T47D (cell line): ENCODE measurements at regions not wholly inside any gene's neighbourhood (a gene's known extent, or its start where the extent isn't known, plus 50 kb on each side); places are given as distances from the start of the nearest gene placed in this dataset.
"Not testable (repeated sequence)": the region's sequence is repeated elsewhere in the genome, so short reads cannot be mapped to it uniquely, and the experiment has no call there.

Source experiments
- DNase-seq, 2 experiments: peaks; one replicate each; pipeline versions ENCODE4 v3.0.0 to v3.0.0-alpha.2; 2011 to 2012; ENCODE audit warnings: low read depth in 1 of 2, low spot score in 1 of 2
- JUND ChIP-seq: IDR thresholded peaks from 2 replicates; pipeline ENCODE4 v1.6.1; 2012; ENCODE audit warnings: low read depth
- in situ Hi-C: cut with HindIII; loops from 2 replicates; pipeline ENCODE4 v1.10.0; 2016; ENCODE audit warnings: low sequenced_read_pairs, low pct_unique_long_range_greater_than_20kb

- no peak for DNase-seq
- in situ Hi-C loops = no loop called here
- TF ChIP-seq JUND = no peak
Observed at GRCh38 chr10:3570131-3570729, 214.8 kb downstream of the KLF6 start.

DNA sequence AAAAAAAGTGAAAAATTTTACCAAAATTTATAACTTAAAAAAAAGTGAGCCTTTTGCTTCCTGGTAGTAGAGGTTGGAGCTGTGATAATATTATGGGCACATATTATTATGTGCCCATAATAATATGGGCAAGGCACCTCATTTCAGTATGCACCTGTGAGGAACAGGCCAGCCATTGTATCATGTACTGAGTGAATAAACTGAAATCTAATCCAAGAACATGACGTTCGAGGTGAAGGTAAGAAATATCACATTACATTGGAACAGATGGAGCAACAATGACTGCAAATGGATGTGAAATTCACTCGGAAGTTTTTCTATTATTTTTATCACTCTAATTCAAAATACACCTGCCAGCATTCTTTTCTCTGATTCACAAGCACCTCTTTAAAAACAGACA lies 216.0 kb downstream of the KLF6 start:
- DNase-seq = no peak
- no peak for TF ChIP-seq JUND
- in situ Hi-C loops = no loop called here

- no peak for DNase-seq
- in situ Hi-C loops = no loop called here
- no peak for TF ChIP-seq JUND
Observed at GRCh38 chr10:3568392-3568791, 216.6 kb downstream of the KLF6 start.

DNA sequence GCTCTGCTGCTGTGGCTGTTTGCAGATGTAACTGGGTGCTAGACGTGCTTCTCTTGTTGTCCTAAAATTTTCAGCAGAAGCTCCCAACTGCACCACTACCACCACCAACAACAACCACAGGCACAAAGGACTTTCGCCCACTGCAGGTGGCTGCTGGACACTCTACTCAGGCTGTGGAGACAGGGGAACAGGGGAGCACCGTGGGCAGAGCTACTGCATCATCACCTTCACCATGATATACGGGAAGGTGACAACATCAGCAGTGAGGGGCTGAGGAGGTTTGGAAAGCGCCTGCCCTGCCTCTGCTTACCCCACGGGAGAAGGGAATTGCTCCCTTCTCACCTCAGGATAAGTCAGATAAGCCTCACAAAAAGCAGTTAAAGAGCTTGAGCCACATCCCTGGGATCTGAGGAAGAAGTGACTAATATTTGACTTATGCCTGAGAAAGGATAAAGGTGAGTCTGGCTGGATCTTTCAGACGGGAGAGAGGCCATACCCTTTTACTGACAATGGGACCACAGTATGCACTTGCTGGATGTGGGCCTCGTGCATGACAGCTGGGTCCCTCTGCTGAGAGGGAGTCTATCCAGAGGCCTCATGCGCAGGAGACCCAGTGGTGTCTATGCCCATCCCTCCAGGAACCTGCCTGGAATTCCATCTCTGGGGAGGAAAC lies 217.6 kb downstream of the KLF6 start:
- no peak for DNase-seq
- no peak for TF ChIP-seq JUND
- in situ Hi-C loops = no loop called here

GRCh38 chr10:3566627-3567026 lies 218.4 kb downstream of the KLF6 start:
- DNase-seq = no peak
- in situ Hi-C loops = no loop called here
- no peak for TF ChIP-seq JUND

- DNase-seq = no peak
- in situ Hi-C loops = no loop called here
- no peak for TF ChIP-seq JUND
Observed at GRCh38 chr10:3564346-3565002, 220.5 kb downstream of the KLF6 start.

GRCh38 chr10:3563298-3563697 lies 221.7 kb downstream of the KLF6 start:
- TF ChIP-seq JUND = no peak
- in situ Hi-C loops = no loop called here
- DNase-seq = no peak

DNA sequence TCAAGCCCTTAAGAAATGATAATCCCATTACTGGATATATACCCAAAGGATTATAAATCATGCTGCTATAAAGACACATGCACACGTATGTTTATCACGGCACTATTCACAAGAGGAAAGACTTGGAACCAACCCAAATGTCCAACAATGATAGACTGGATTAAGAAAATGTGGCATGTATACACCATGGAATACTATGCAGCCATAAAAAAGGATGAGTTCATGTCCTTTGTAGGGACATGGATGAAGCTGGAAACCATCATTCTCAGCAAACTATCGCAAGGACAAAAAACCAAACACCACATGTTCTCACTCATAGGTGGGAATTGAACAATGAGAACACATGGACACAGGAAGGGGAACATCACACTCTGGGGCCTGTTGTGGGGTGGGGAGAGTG lies 224.4 kb downstream of the KLF6 start:
- DNase-seq, in situ Hi-C loops: not testable (repeated sequence)

DNA sequence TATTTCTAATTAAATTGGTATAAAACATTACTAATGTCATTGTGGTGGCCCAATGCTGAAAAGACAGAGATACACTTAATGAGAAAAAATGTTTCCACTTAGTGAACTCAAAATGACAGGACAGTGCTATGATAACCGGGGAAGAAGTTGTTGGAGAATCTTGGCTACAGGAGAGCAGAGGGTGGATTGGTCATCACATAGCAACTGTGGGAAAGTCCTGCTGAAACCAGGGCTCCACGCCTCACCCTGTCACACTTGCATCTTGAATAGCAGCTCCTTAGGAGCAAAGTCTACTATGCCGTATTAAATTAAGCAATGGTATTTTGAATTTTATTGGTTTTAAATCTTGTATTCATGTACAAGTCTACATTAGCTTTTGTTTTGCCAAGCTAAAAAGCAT lies 225.5 kb downstream of the KLF6 start:
- DNase-seq = no peak
- no peak for TF ChIP-seq JUND
- in situ Hi-C loops = no loop called here

DNA sequence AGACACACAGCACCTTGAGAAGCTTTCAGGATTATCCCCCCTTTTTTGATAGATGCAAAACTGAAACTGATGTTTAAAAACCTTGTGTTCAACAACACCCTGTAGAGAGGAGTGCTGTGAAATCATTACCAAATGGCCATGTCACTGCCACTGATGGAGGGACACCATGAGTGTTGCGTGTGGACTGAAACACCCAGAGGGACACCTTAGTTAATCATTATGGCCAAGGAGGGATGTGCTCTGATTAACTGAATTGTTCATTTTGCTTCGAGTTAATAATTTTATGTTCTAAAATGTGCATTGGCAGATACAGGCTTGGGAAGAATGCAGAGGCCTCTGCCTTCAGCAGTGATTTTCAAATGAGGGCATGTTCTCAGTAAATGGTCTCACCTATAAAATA lies 226.0 kb downstream of the KLF6 start:
- in situ Hi-C loops = no loop called here
- DNase-seq = no peak

DNA sequence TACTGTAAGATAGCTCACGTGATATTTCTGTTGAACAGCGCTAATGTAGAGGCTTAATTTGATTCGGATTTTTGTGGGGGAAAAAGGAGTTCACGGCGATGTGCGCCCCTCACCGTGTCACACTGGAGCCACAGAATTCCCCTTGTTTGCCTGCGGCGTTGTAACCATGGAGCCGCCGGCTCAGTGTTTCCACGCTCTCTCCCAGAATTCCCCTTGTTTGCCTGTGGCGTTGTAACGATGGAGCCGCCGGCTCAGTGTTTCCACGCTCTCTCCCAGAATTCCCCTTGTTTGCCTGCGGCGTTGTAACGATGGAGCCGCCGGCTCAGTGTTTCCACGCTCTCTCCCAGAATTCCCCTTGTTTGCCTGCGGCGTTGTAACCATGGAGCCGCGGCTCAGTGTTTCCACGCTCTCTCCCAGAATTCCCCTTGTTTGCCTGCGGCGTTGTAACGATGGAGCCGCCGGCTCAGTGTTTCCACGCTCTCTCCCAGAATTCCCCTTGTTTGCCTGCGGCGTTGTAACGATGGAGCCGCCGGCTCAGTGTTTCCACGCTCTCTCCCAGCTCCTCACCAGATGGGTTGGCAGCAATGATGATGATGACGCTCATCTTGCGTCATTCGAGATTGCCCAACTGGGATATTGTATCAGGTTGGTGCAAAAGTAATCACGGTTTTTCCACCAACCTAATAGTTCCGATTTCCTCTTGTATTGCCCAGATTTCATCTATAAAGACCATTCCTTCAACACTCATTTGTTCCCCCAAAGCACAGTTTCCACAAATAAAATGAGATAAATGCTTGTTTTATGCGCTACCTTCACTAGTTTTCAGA lies 228.6 kb downstream of the KLF6 start:
- DNase-seq, in situ Hi-C loops: not testable (repeated sequence)

More for the DNA sequence above, 226.0 kb downstream of the KLF6 start:
- no peak for TF ChIP-seq JUND

- DNase-seq = no peak
- in situ Hi-C loops = no loop called here
- TF ChIP-seq JUND = no peak
Observed at GRCh38 chr10:3554121-3554522, 230.9 kb downstream of the KLF6 start.

DNA sequence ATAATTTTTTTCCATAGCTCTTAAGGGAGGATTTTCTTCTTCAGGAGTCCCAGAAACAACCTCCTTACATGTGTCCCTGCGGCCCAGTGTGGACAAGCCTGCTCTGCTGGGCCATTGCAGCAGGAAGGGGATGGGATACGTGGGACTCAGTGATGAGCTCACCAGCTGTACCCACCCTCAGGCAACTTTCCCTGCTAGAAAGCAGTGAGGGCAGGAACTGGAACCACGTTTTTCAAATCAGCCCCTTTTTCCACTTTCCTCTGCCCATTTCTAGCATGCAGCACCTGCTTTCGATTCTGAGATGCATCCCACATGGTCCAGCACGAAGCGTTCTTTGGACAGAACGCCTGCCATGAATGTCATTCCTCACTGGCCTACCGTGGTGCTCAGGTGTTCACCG lies 232.7 kb downstream of the KLF6 start:
- DNase-seq = no peak
- TF ChIP-seq JUND = no peak
- in situ Hi-C loops = no loop called here
